HFF-Myc (cell line): ENCODE measurements at regions not wholly inside any gene's neighbourhood (a gene's known extent, or its start where the extent isn't known, plus 50 kb on each side); places are given as distances from the start of the nearest gene placed in this dataset.
"Not testable (repeated sequence)": the region's sequence is repeated elsewhere in the genome, so short reads cannot be mapped to it uniquely, and the experiment has no call there.

Source experiments
- DNase-seq: peaks from one replicate; pipeline ENCODE4 v3.0.0-alpha.2; 2011; ENCODE audit warnings: low read depth; ENCODE audit errors: extremely low read depth
- H3K4me3 ChIP-seq: replicated peaks from 2 replicates; pipeline ENCODE4 v1.5.1; 2011; ENCODE audit warnings: low read depth, mild to moderate bottlenecking, control low read depth, low read length
- CTCF ChIP-seq: IDR thresholded peaks from 2 replicates; pipeline ENCODE4 v1.5.1; 2012; ENCODE audit warnings: mild to moderate bottlenecking, low read depth, low read length, control low read depth; ENCODE audit errors: missing control alignments

- no peak for DNase-seq
- no peak for TF ChIP-seq CTCF
- H3K4me3 ChIP-seq, result no peak overlapping the region
Observed at GRCh38 chr9:32136700-32137339, 247.6 kb upstream of the ACO1 start.

- no peak for DNase-seq
- TF ChIP-seq CTCF, result no peak
- H3K4me3 ChIP-seq, result no peak overlapping the region
Observed at GRCh38 chr9:32142074-32142473, 242.4 kb upstream of the ACO1 start.

- DNase-seq, H3K4me3 ChIP-seq: not testable (repeated sequence)
Observed at GRCh38 chr9:32148553-32148952, 235.9 kb upstream of the ACO1 start.

- no peak for TF ChIP-seq CTCF
- no peak for DNase-seq
- no peak overlapping the region for H3K4me3 ChIP-seq
Observed at GRCh38 chr9:32161209-32161608, 223.2 kb upstream of the ACO1 start.

GRCh38 chr9:32161720-32162119 lies 222.7 kb upstream of the ACO1 start:
- no peak for DNase-seq

GRCh38 chr9:32166316-32166715 lies 218.1 kb upstream of the ACO1 start:
- not testable (repeated sequence) for H3K4me3 ChIP-seq, DNase-seq

More at GRCh38 chr9:32161720-32162119, 222.7 kb upstream of the ACO1 start:
- no peak overlapping the region for H3K4me3 ChIP-seq
- no peak for TF ChIP-seq CTCF

- DNase-seq, result no peak
- no peak overlapping the region for H3K4me3 ChIP-seq
- TF ChIP-seq CTCF, result no peak
Observed at GRCh38 chr9:32171339-32171738, 213.1 kb upstream of the ACO1 start.

- H3K4me3 ChIP-seq, result no peak overlapping the region
- no peak for DNase-seq
- no peak for TF ChIP-seq CTCF
Observed at GRCh38 chr9:32172256-32172655, 212.2 kb upstream of the ACO1 start.
